ENCODE measurements at regions not wholly inside any gene's neighbourhood (a gene's known extent, or its start where the extent isn't known, plus 50 kb on each side); places are given as distances from the start of the nearest gene placed in this dataset.

DNA sequence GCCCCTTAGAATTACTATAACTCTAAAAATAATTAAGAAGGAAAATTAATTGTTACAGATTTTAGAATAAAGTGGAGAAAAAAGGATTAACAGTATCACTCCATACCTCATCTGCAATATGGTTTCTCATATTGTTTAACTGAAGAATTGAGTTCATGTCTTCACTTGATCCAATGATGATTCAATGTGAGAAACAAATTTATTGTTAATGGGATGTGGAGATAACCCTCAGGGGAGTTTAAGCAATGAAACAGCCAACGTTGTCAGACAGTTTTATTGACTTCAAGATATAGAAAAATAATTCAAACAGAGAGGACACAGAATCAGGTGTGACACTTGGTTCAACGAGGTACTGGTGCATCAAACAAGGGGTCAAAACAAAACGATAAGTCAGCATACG lies 665.2 kb upstream of the ACO1 start:
- no peak overlapping the region for H3K27ac ChIP-seq (ENCODE audit: extremely low read depth, low read depth, low read length)
- intact Hi-C loops (cut with micrococcal nuclease) (no loop called here), in situ Hi-C loops (cut with MboI) (no loop called here)
- H3K27me3 ChIP-seq (ENCODE audit: control insufficient read depth in 2 of 2, insufficient read depth in 2 of 2, low read length in 2 of 2) = no peaks in the 10 kb centered on the region
- POLR2A ChIA-PET = no interaction called here
- no peaks in the 10 kb centered on the region for H3K9me3 ChIP-seq (replicated peaks; ENCODE audit: control insufficient read depth, insufficient read depth, low read depth, low read length)
- no peak overlapping the region for H3K4me3 ChIP-seq
- no peaks in the 10 kb centered on the region for H4K20me1 ChIP-seq (replicated peaks; ENCODE audit: control insufficient read depth, insufficient read depth, low read length)
- H3K9me1 ChIP-seq (ENCODE audit: control insufficient read depth, insufficient read depth, low read length) = no peaks in the 10 kb centered on the region
- TF ChIP-seq, protein P1, sequence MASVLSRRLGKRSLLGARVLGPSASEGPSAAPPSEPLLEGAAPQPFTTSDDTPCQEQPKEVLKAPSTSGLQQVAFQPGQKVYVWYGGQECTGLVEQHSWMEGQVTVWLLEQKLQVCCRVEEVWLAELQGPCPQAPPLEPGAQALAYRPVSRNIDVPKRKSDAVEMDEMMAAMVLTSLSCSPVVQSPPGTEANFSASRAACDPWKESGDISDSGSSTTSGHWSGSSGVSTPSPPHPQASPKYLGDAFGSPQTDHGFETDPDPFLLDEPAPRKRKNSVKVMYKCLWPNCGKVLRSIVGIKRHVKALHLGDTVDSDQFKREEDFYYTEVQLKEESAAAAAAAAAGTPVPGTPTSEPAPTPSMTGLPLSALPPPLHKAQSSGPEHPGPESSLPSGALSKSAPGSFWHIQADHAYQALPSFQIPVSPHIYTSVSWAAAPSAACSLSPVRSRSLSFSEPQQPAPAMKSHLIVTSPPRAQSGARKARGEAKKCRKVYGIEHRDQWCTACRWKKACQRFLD (CRISPR knock-in tag; IDR thresholded peaks at IDR 0.05) = no peak
- TF ChIP-seq NR4A1 (CRISPR knock-in tag; IDR thresholded peaks at IDR 0.05) (no peak), NR4A1 (tag; IDR thresholded peaks at IDR 0.05) (no peak), ZNF583 (CRISPR knock-in tag; IDR thresholded peaks at IDR 0.05) (no peak), ZNF140 (CRISPR knock-in tag; IDR thresholded peaks at IDR 0.05) (no peak), MIER1 (IDR thresholded peaks at IDR 0.05; ENCODE audit: low read depth) (no peak), ZNF212 (CRISPR knock-in tag; IDR thresholded peaks at IDR 0.05) (no peak), ZNF124 (CRISPR knock-in tag; IDR thresholded peaks at IDR 0.05) (no peak), DNMT1 (IDR thresholded peaks at IDR 0.05) (no peak), NR2F6 (CRISPR knock-in tag; IDR thresholded peaks at IDR 0.05) (no peak), CHCHD3 (CRISPR knock-in tag; IDR thresholded peaks at IDR 0.05) (no peak)
- TF ChIP-seq, protein P2, sequence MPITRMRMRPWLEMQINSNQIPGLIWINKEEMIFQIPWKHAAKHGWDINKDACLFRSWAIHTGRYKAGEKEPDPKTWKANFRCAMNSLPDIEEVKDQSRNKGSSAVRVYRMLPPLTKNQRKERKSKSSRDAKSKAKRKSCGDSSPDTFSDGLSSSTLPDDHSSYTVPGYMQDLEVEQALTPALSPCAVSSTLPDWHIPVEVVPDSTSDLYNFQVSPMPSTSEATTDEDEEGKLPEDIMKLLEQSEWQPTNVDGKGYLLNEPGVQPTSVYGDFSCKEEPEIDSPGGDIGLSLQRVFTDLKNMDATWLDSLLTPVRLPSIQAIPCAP (CRISPR knock-in tag; IDR thresholded peaks at IDR 0.05; ENCODE audit: borderline replicate concordance) = no peak
- TF ChIP-seq, protein P3, sequence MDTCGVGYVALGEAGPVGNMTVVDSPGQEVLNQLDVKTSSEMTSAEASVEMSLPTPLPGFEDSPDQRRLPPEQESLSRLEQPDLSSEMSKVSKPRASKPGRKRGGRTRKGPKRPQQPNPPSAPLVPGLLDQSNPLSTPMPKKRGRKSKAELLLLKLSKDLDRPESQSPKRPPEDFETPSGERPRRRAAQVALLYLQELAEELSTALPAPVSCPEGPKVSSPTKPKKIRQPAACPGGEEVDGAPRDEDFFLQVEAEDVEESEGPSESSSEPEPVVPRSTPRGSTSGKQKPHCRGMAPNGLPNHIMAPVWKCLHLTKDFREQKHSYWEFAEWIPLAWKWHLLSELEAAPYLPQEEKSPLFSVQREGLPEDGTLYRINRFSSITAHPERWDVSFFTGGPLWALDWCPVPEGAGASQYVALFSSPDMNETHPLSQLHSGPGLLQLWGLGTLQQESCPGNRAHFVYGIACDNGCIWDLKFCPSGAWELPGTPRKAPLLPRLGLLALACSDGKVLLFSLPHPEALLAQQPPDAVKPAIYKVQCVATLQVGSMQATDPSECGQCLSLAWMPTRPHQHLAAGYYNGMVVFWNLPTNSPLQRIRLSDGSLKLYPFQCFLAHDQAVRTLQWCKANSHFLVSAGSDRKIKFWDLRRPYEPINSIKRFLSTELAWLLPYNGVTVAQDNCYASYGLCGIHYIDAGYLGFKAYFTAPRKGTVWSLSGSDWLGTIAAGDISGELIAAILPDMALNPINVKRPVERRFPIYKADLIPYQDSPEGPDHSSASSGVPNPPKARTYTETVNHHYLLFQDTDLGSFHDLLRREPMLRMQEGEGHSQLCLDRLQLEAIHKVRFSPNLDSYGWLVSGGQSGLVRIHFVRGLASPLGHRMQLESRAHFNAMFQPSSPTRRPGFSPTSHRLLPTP (IDR thresholded peaks at IDR 0.05; ENCODE audit: borderline replicate concordance, extremely low read depth, insufficient read length) = no peak
- WGBS (ENCODE audit: insufficient coverage, low coverage, missing lambda C conversion rate) = no CpG with 5 or more reads among the region's 4 CpGs
- no peak for FAIRE-seq
- no peak overlapping the region for H2AFZ ChIP-seq (ENCODE audit: low read depth, low read length)
- no peak for ATAC-seq
- no peaks in the 10 kb centered on the region for H3K4me1 ChIP-seq (replicated peaks in 1 of 2; ENCODE audit: control insufficient read depth in 2 of 2, insufficient read depth in 2 of 2, low read length in 2 of 2)
- BruUV-seq (replicated peaks) = no TSS peak
- no peaks in the 10 kb centered on the region for H3K36me3 ChIP-seq (ENCODE audit: control insufficient read depth, insufficient read depth, low read length)
- no peaks in the 10 kb centered on the region for H3K79me2 ChIP-seq (ENCODE audit: control insufficient read depth, insufficient read depth, low read length)
- CTCF ChIA-PET (ENCODE audit: low intra/inter-chr PET ratio) = no interaction called here
- no peak overlapping the region for H3K4me2 ChIP-seq (ENCODE audit: insufficient read depth, low read length)
- no peak for DNase-seq (ENCODE audit: extremely low read depth in 1 of 4, low spot score in 3 of 4)
- no peak overlapping the region for H3K9ac ChIP-seq (ENCODE audit: insufficient read depth in 1 of 2, low read depth in 2 of 2, low read length in 2 of 2)

All from K562 (cell line).